NCI-H526 (cell line): ENCODE measurements at regions not wholly inside any gene's neighbourhood (a gene's known extent, or its start where the extent isn't known, plus 50 kb on each side); places are given as distances from the start of the nearest gene placed in this dataset.
"Not testable (repeated sequence)": the region's sequence is repeated elsewhere in the genome, so short reads cannot be mapped to it uniquely, and the experiment has no call there.

Experiments
- DNase-seq, 2 experiments: peaks; one replicate each; lab custom pipeline; 2025; lab: John Stamatoyannopoulos, UW

DNA sequence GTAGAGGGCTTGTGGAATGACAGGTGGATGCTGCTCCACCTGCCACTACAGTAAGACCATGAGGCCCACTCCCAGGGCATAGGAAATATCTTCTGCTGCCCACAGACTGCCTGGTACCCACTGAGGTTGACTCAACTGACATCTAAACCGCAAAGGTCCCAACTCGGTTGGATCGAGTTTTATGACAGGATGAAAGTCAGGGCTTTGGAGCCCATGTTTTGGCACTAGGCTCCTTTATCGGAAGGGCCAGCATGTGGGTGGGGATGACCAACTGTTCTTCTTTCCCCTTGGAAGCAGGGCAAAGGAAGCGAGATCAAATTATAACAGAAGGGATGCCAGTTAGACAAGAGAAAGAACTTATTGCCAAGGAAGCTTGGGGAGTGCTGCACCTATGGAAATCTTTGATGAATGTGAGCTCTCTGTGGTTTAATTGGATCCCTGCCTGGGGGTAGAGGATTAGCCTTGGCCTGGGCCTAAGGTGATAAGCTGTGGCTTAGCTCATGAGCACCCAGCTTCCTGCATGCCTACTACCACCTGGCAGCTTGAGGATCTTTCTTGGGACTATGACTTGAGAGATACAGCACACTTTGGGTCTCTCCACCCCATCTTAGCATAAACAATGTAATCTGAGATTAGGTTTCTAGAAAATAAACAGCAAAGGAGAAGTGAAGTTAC, 121.8 kb downstream of the KCNA5 start:
- DNase-seq, result no peak

- DNase-seq, result no peak
Measured at GRCh38 chr12:5166976-5167375, 123.3 kb downstream of the KCNA5 start.

DNA sequence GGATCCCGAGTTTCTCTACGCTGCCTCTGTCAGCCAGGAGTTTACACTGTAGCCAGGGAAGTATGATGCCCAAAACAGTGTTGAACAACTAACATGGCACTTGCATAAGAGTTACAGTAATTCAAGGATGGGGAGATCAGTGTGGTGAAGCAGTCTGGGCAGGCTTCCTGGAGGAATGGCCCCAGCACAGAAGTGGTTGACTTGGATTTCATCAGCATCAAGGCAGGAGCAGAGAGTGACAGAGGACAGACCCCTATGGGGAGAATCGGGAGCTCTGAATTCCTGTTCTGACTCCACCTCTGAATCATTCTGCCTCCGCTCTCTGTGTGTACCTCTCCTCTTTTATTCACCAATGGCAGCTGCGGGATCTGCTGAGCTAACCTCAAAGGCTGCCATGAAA, 124.5 kb downstream of the KCNA5 start:
- no peak for DNase-seq

GRCh38 chr12:5170844-5171243, 127.2 kb downstream of the KCNA5 start:
- no peak for DNase-seq

- peak; percentile 2 to 52 for DNase-seq
Measured at GRCh38 chr12:5171701-5172100, 128.0 kb downstream of the KCNA5 start.

DNA sequence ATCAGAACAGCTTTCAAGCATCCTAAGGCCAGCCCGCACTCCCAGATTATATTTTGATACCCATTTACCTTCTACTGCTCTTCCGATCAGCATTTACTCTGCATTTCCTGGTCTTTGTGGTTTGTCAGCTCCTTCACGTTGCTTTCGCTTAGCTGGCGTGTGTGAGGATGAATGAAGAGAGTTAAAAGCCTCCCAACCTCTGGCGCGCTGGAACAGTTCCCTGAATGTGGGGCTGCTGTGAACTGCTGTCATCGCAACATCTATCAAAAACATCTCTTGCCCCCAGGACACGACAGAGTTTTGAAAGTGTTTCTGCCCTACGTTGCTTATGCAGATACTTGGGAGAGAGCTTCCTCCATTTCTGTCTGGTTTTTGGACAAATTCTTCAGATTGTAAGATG, 129.2 kb downstream of the KCNA5 start:
- no peak for DNase-seq

GRCh38 chr12:5173511-5174011, 129.9 kb downstream of the KCNA5 start:
- no peak for DNase-seq

GRCh38 chr12:5175415-5175814, 131.7 kb downstream of the KCNA5 start:
- DNase-seq, result not testable (repeated sequence)

GRCh38 chr12:5176036-5176435, 132.4 kb downstream of the KCNA5 start:
- DNase-seq, result no peak

GRCh38 chr12:5177096-5177495, 133.4 kb downstream of the KCNA5 start:
- no peak for DNase-seq

GRCh38 chr12:5177731-5178130, 134.1 kb downstream of the KCNA5 start:
- no peak for DNase-seq

DNA sequence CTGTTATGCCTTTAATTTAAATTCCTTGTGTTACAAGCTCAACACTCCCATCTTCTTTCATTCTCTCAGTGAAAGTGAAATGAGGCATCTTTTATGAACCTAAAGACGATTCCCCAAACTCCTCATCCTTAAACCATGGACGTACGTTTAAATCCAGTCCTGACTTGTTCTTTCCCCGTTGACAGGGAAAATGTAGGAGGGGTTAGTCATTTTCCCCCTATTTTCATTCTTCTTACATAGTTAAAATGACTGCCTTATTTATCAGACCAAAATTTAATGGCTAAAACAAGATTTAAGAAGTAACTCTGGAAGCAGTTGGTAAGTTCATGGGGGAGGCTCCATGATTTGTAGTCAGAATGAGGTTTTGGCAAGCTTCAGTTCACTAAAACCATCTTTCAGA, 134.9 kb downstream of the KCNA5 start:
- no peak for DNase-seq

- no peak for DNase-seq
Measured at GRCh38 chr12:5180496-5180895, 136.8 kb downstream of the KCNA5 start.

GRCh38 chr12:5184186-5184585, 140.5 kb downstream of the KCNA5 start:
- DNase-seq, result no peak

DNA sequence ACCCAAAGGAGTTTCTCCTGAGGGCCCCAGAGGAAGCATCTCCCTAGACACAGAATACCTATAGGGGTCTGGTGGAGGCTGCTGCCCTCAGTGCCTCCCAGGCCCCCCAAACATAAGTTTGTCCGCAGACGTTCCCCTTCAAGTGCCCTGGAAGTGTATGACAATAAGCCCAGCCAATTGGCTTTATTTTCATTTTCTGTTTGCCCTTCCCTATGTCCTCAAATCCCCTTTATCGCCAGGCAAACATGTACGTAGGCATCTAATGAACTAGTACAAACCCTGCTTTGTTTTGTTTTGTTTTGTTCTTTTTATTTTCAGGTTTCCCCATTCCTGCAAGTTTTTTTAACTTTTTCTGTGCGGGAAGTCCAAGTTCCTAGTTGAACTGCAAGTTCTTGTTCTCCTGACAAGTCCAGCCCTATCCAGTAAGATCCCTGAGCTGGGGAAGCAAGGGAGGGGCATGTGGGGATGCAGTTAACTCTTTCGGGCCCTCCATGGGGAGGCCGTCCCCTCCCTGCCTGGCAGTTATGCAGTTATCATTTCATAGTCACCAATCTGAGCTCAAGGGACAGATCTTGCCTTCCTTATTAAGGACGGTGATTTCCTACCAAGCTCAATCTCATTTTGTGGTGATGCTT, 141.9 kb downstream of the KCNA5 start:
- DNase-seq, result no peak

DNA sequence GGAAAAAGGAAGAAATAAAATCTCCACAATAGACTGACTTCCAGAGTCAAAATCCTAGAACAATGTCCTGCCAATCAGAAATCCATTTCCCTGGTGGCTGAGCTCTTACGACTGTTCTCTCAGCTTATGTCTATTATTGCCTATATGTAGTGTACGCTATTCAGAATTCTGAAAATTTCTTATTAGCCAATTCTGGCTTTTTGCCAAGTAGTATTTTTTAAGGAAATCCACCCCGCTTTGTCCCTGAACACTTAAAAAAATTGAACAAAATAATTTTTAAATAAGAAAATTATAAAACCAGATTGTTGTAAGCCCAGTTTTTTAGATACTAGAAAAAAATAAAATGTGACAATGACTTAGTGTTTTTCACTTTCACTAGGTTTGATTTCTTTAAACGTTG, 143.0 kb downstream of the KCNA5 start:
- DNase-seq, result no peak

DNA sequence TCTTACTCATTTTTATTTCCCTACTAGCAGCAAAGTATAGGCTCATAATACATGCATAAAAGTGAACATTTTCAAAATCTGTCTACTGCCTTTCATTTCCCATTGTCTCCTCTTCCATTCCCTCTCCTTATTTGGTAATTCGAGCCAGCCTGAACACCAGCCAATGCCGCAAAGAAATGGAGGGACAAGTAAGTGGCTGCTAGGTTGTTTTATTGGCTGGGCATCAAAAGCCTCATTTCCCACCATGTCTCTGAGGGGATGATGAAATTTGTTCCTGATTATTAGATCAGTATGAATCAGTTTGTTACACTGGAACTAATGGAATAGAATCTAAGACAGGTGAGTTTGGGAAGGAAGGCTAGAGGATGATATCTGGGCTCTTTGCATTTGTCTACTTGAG, 143.5 kb downstream of the KCNA5 start:
- no peak for DNase-seq

DNA sequence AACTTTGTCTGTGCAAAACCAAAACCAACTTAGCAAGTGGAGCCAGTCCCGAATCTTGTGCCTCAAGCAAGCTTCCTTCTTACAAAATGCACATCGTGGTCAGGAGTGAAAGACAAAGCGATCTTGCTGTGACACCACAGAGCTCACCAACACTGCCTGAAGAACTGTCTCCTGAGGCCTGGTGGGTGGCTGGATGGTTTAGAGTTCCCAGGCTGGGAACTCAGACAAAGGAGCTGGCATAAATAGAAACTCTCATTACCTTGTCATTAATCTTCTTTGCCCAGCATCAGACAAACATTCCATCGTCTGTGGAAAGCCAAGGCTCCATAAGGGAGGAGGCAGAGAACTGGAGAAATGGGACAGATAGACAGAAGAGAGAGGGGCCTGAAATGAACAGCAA, 144.8 kb downstream of the KCNA5 start:
- no peak for DNase-seq

DNA sequence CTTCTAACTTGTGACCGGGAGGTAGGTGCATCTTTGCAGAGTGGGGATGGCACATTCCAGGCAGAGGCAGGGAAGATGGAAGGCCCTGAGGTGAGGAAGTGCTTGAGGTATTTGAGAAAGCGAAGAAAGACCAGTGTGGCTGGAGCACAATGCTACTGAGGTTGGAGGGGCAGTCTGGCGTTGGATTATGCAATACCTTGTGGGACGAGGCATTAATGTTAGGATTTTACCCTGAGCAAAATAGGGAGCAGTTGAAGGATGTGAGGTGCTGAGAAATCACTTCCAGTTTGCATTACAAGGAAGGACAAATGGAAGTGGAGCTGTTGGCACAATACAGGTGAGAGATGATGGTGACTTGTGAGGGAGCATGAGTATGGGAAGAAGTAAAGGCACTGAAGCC, 145.5 kb downstream of the KCNA5 start:
- DNase-seq, result no peak

DNA sequence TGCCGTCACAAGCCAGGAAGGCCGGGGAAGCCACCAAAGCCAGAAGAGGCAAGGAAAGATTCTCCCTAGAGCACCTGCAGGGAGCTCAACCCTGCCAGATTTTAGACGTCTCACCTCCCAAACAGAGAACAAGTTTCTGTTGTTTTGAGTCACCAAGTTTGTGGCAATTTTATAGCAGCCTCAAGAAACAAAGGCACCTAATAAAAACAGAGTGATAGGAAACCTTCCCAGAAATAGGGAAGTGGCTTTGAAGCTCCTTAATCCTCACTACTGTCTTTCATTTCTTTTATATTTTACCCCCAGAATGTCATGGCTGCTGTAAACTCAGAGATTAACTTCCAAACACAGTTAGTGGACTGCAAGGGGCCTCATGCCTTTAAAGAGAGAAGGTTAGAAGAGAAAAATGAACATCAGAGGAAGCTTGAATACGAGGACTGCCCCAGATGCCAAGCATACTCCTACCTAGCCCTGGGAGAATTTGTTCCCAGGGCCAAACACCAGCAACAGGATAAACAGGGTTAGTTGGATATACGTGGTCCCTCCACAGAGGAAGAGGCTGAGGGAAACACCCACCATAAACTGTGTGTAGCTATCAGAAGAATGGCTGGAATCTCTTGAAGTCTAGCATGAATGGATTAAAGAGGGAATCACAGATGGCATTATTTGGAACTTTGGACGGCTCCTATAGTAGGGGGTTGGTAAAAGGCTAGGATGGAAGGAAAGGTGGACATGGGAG, 148.3 kb downstream of the KCNA5 start:
- no peak for DNase-seq

GRCh38 chr12:5192726-5193125, 149.0 kb downstream of the KCNA5 start:
- DNase-seq, result no peak

DNA sequence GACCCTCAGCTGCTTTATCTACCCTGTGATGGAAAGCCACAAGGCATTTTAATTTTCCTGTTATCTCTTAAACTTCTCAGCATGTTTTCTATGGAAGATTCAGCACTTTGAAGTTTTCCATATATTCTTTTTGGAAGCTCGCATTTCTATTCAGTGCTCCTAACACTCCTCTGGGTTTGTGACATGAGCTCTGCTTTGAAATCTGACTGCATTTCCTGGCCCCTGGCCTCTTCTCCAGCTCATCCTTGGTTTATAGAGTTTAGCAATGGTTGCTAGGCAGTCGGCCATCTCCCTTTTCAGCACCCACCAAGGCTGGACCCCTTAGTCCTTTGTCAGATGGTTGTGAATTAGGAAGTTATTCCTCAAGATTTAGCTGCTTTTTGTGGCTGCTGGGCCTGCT, 150.6 kb downstream of the KCNA5 start:
- no peak for DNase-seq

DNA sequence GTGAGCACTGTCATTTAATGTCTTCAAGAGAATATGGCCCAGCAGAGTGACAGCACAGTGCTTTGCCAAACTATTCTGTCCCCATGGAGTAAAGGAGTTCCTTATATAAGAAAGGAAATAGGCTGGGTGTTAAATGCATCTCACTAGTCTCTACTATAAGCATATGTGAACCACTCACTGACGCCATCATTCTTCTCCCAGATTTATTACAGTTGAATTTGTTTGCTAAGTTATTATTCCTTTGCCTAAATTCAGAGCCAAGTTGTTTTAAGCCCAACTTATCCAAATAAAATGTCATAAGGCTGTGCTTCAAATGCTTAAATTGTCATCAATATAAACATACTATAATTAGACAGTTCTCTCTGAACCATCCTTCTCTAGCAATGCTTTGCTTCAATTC, 151.6 kb downstream of the KCNA5 start:
- DNase-seq, result no peak
